K562 (cell line): ENCODE measurements at regions not wholly inside any gene's neighbourhood (a gene's known extent, or its start where the extent isn't known, plus 50 kb on each side); places are given as distances from the start of the nearest gene placed in this dataset.

Experiments
- ARNT ChIP-seq, 2 experiments: fragments of 450-650 bp; IDR thresholded peaks; 2 replicates each; pipeline ENCODE4 v1.6.1; 2016; ENCODE audit warnings: mild to moderate bottlenecking in 1 of 2
- ATF1 ChIP-seq, 2 experiments: fragments of 450-650 bp in 1 of 2; IDR thresholded peaks; 2 replicates each; pipeline ENCODE4 v1.6.1; 2016; ENCODE audit warnings: missing compliant biosample characterization in 1 of 2, missing genetic modification characterization in 1 of 2
- ETV6 ChIP-seq, 3 experiments: fragments of 150-350 bp in 1 of 3; sonication (generic) in 1 of 3; formaldehyde crosslinking in 1 of 3; IDR thresholded peaks; 2 replicates each; pipeline versions ENCODE4 v1.6.1 to v1.8.0; 2014 to 2022; ENCODE audit warnings: borderline replicate concordance in 2 of 3, low read depth in 2 of 3, antibody characterized with exemption in 1 of 3, low read length in 1 of 3, mild to moderate bottlenecking in 1 of 3, missing genetic modification reagents in 1 of 3
- FOXP1 ChIP-seq: sonication (generic); formaldehyde crosslinking; IDR thresholded peaks from 2 replicates; pipeline ENCODE4 v1.8.0; 2022; ENCODE audit warnings: mild to moderate bottlenecking, missing genetic modification reagents
- HNRNPH1 ChIP-seq: fragments of 200-400 bp; formaldehyde crosslinking; optimal IDR thresholded peaks from 2 replicates; pipeline ENCODE3; 2017; ENCODE audit warnings: low read depth, mild to moderate bottlenecking, low read length, moderate library complexity
- IRF2 ChIP-seq: sonication (generic); formaldehyde crosslinking; IDR thresholded peaks from 2 replicates; pipeline ENCODE4 v1.8.1; 2022; ENCODE audit warnings: mild to moderate bottlenecking, missing genetic modification reagents
- KHSRP ChIP-seq: fragments of 450-650 bp; IDR thresholded peaks from 2 replicates; pipeline ENCODE4 v1.6.1; 2017
- MEIS2 ChIP-seq: fragments of 450-650 bp; IDR thresholded peaks from 2 replicates; pipeline ENCODE4 v1.6.1; 2014; ENCODE audit warnings: mild to moderate bottlenecking; ENCODE audit not compliant: partially characterized antibody
- MYBL2 ChIP-seq, 2 experiments: fragments of 450-650 bp in 1 of 2; sonication (generic) in 1 of 2; formaldehyde crosslinking in 1 of 2; IDR thresholded peaks; 2 replicates each; pipeline versions ENCODE4 v1.6.1 to v1.8.1; 2017 to 2022; ENCODE audit warnings: borderline replicate concordance in 1 of 2, inconsistent platforms in 1 of 2, low read depth in 1 of 2, mild to moderate bottlenecking in 1 of 2, missing genetic modification reagents in 1 of 2, moderate library complexity in 1 of 2
- NFRKB ChIP-seq: fragments of 450-650 bp; IDR thresholded peaks from 2 replicates; pipeline ENCODE4 v1.6.1; 2016; ENCODE audit warnings: low read depth
- NR0B1 ChIP-seq: fragments of 450-650 bp; IDR thresholded peaks from one replicate; pipeline ENCODE4 v1.6.1; 2018; ENCODE audit warnings: mild to moderate bottlenecking, moderate library complexity; ENCODE audit not compliant: partially characterized antibody
- NR2F6 ChIP-seq: fragments of 450-650 bp; formaldehyde crosslinking; IDR thresholded peaks from 2 replicates; pipeline ENCODE4 v1.4.0; 2020; ENCODE audit warnings: mild to moderate bottlenecking
- POLR2AphosphoS2 ChIP-seq: IDR thresholded peaks from 2 replicates; pipeline ENCODE4 v1.6.1; 2012; ENCODE audit warnings: low read length, improper control_type of control experiment
- RBM22 ChIP-seq: fragments of 200-400 bp; formaldehyde crosslinking; IDR thresholded peaks from 2 replicates; pipeline ENCODE4 v1.6.1; 2018; ENCODE audit warnings: low read length, low read depth; ENCODE audit not compliant: poor library complexity, severe bottlenecking
- SMAD4 ChIP-seq: fragments of 250-450 bp; sonication (Bioruptor Pico); conservative IDR thresholded peaks from 2 replicates; pipeline ENCODE4 v1.8.0; 2021; ENCODE audit warnings: inconsistent platforms, mild to moderate bottlenecking, moderate library complexity
- SMARCA4 ChIP-seq: fragments of 450-650 bp; IDR thresholded peaks from 2 replicates; pipeline ENCODE4 v1.6.1; 2016
- TFAP4 ChIP-seq: sonication (generic); formaldehyde crosslinking; IDR thresholded peaks from 2 replicates; pipeline ENCODE4 v1.8.0; 2022; ENCODE audit warnings: missing genetic modification reagents, mild to moderate bottlenecking, moderate library complexity, borderline replicate concordance
- XRCC5 ChIP-seq: fragments of 200-400 bp; formaldehyde crosslinking; IDR thresholded peaks from 2 replicates; pipeline ENCODE4 v1.6.1; 2017; ENCODE audit warnings: low read depth, mild to moderate bottlenecking, low read length
- ZBTB17 ChIP-seq: fragments of 450-650 bp; formaldehyde crosslinking; IDR thresholded peaks from 2 replicates; pipeline ENCODE4 v1.4.0; 2020; ENCODE audit warnings: mild to moderate bottlenecking
- ZBTB33 ChIP-seq: sonication (generic); formaldehyde crosslinking; IDR thresholded peaks from 2 replicates; pipeline ENCODE4 v1.8.1; 2023; ENCODE audit warnings: mild to moderate bottlenecking, missing genetic modification reagents
- ZBTB7A ChIP-seq: IDR thresholded peaks from 2 replicates; pipeline ENCODE4 v1.6.1; 2011; ENCODE audit warnings: low read depth, mild to moderate bottlenecking, low read length, moderate library complexity, borderline replicate concordance; ENCODE audit not compliant: control insufficient read depth
- ZNF445 ChIP-seq: fragments of 250-450 bp; sonication (Bioruptor Pico); IDR thresholded peaks from 2 replicates; pipeline ENCODE4 v1.4.0; 2020; ENCODE audit warnings: low read depth, mild to moderate bottlenecking, moderate library complexity
- ZNF57 ChIP-seq: fragments of 450-650 bp; formaldehyde crosslinking; IDR thresholded peaks from 2 replicates; pipeline ENCODE4 v1.4.0; 2020; ENCODE audit warnings: mild to moderate bottlenecking, moderate library complexity
- ZNF699 ChIP-seq: fragments of 250-450 bp; sonication (Bioruptor Pico); IDR thresholded peaks from 2 replicates; pipeline ENCODE4 v1.8.0; 2021; ENCODE audit warnings: mild to moderate bottlenecking, moderate library complexity; ENCODE audit not compliant: insufficient replicate concordance
- ZSCAN32 ChIP-seq: fragments of 450-650 bp; formaldehyde crosslinking; IDR thresholded peaks from 2 replicates; pipeline ENCODE4 v1.4.0; 2020; ENCODE audit warnings: mild to moderate bottlenecking, moderate library complexity

GRCh38 chr6:147449405-147450161, 58.9 kb upstream of the SAMD5 start (continued):
- TF ChIP-seq ARNT (IDR thresholded peaks at IDR 0.05): no peak
- TF ChIP-seq TFAP4 (CRISPR knock-in tag): no peak
- TF ChIP-seq IRF2 (CRISPR knock-in tag): no peak
- peak; percentile 96 for TF ChIP-seq SMAD4 (CRISPR knock-in tag)
- TF ChIP-seq MYBL2 (IDR thresholded peaks at IDR 0.05; ENCODE audit: low read depth): no peak
- TF ChIP-seq MYBL2 (CRISPR knock-in tag; IDR thresholded peaks at IDR 0.05; ENCODE audit: borderline replicate concordance): no peak
- TF ChIP-seq XRCC5: no peak
- no peak for TF ChIP-seq POLR2AphosphoS2
- TF ChIP-seq NR2F6 (CRISPR knock-in tag): no peak
- no peak for TF ChIP-seq ETV6 (IDR thresholded peaks at IDR 0.05; ENCODE audit: borderline replicate concordance in 1 of 2, low read depth in 2 of 2, low read length in 1 of 2)
- no peak for TF ChIP-seq ETV6 (CRISPR knock-in tag; IDR thresholded peaks at IDR 0.05; ENCODE audit: borderline replicate concordance)
- TF ChIP-seq SMARCA4: no peak
- peak; percentile 95 for TF ChIP-seq ZBTB17 (CRISPR knock-in tag)
- peak; percentile 44 for TF ChIP-seq MEIS2
- no peak for TF ChIP-seq ATF1 (CRISPR knock-in tag; IDR thresholded peaks at IDR 0.05)
- peak; percentile 65 for TF ChIP-seq ATF1 (tag; IDR thresholded peaks at IDR 0.05)
- no peak for TF ChIP-seq NR0B1
- TF ChIP-seq RBM22: no peak
- no peak for TF ChIP-seq ZNF699 (CRISPR knock-in tag)
- peak; percentile 86 for TF ChIP-seq ZSCAN32
- no peak for TF ChIP-seq KHSRP
- TF ChIP-seq NFRKB: peak; percentile 82
- TF ChIP-seq HNRNPH1: no peak
- no peak for TF ChIP-seq ZBTB7A
- no peak for TF ChIP-seq ZBTB33 (CRISPR knock-in tag)
- TF ChIP-seq ZNF57 (CRISPR knock-in tag): peak; percentile 89; the same call in 1 of the 2 replicates
- TF ChIP-seq FOXP1 (CRISPR knock-in tag): no peak
- TF ChIP-seq ZNF445 (CRISPR knock-in tag): peak; percentile 93; the same call in 1 of the 2 replicates
